ENCODE measurements at regions not wholly inside any gene's neighbourhood (a gene's known extent, or its start where the extent isn't known, plus 50 kb on each side); places are given as distances from the start of the nearest gene placed in this dataset.
A peak's percentile ranks its signal among the peaks of the same experiment; 100 is the strongest.

- H4K20me1 ChIP-seq (ENCODE audit: insufficient read depth, poor library complexity, severe bottlenecking), result no peaks in the 10 kb centered on the region
- H3K27ac ChIP-seq, result no peak overlapping the region
- no peak for TF ChIP-seq EZH2 (IDR thresholded peaks at IDR 0.05; ENCODE audit: borderline replicate concordance)
- TF ChIP-seq, protein P1, sequence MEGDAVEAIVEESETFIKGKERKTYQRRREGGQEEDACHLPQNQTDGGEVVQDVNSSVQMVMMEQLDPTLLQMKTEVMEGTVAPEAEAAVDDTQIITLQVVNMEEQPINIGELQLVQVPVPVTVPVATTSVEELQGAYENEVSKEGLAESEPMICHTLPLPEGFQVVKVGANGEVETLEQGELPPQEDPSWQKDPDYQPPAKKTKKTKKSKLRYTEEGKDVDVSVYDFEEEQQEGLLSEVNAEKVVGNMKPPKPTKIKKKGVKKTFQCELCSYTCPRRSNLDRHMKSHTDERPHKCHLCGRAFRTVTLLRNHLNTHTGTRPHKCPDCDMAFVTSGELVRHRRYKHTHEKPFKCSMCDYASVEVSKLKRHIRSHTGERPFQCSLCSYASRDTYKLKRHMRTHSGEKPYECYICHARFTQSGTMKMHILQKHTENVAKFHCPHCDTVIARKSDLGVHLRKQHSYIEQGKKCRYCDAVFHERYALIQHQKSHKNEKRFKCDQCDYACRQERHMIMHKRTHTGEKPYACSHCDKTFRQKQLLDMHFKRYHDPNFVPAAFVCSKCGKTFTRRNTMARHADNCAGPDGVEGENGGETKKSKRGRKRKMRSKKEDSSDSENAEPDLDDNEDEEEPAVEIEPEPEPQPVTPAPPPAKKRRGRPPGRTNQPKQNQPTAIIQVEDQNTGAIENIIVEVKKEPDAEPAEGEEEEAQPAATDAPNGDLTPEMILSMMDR (IDR thresholded peaks at IDR 0.05; ENCODE audit: poor library complexity), result no peak
- TF ChIP-seq EZH2phosphoT487 (IDR thresholded peaks at IDR 0.05; ENCODE audit: low read depth, severe bottlenecking, unreplicated experiment), result no peak
- H3K4me2 ChIP-seq, result no peak overlapping the region
- no peaks in the 10 kb centered on the region for H3K9me3 ChIP-seq (ENCODE audit: low read depth)
- no peaks in the 10 kb centered on the region for H3K79me2 ChIP-seq
- no peaks in the 10 kb centered on the region for H3K27me3 ChIP-seq
- DNase-seq (ENCODE audit: low spot score), result no peak
- no peak overlapping the region for H2AFZ ChIP-seq
- no peaks in the 10 kb centered on the region for H3K9me2 ChIP-seq (replicated peaks; ENCODE audit: insufficient read depth)
- no peak overlapping the region for H3K4me3 ChIP-seq
- 64% methylated on average over 3 of the region's 3 CpGs for WGBS (ENCODE audit: low lambda C conversion rate, missing lambda C conversion rate)
- H3K4me1 ChIP-seq (ENCODE audit: insufficient read depth), result no peaks in the 10 kb centered on the region
- H3K36me3 ChIP-seq (replicated peaks; ENCODE audit: insufficient read depth, low read depth), result no peaks in the 10 kb centered on the region
These were observed 334.2 kb upstream of the MAGI2 start for GRCh38 chr7:79787623-79788022.

GRCh38 chr7:79787096-79787495, 333.6 kb upstream of the MAGI2 start:
- Histone ChIP-seq H2AFZ (no peak overlapping the region), H3K9me2 (replicated peaks; ENCODE audit: insufficient read depth) (no peaks in the 10 kb centered on the region), H3K4me3 (no peak overlapping the region), H3K4me2 (no peak overlapping the region), H3K27ac (no peak overlapping the region), H3K4me1 (ENCODE audit: insufficient read depth) (no peaks in the 10 kb centered on the region), H3K36me3 (replicated peaks; ENCODE audit: insufficient read depth, low read depth) (no peaks in the 10 kb centered on the region), H3K27me3 (no peaks in the 10 kb centered on the region), H3K79me2 (no peaks in the 10 kb centered on the region), H4K20me1 (ENCODE audit: insufficient read depth, poor library complexity, severe bottlenecking) (no peaks in the 10 kb centered on the region), H3K9me3 (ENCODE audit: low read depth) (no peaks in the 10 kb centered on the region)
- 76% methylated on average over 2 of the region's 2 CpGs for WGBS (ENCODE audit: low lambda C conversion rate, missing lambda C conversion rate)
- DNase-seq (ENCODE audit: low spot score), result no peak
- no peak for TF ChIP-seq EZH2phosphoT487 (IDR thresholded peaks at IDR 0.05; ENCODE audit: low read depth, severe bottlenecking, unreplicated experiment)
- no peak for TF ChIP-seq EZH2 (IDR thresholded peaks at IDR 0.05; ENCODE audit: borderline replicate concordance)
- TF ChIP-seq, protein P1 (IDR thresholded peaks at IDR 0.05; ENCODE audit: poor library complexity), result no peak

DNA sequence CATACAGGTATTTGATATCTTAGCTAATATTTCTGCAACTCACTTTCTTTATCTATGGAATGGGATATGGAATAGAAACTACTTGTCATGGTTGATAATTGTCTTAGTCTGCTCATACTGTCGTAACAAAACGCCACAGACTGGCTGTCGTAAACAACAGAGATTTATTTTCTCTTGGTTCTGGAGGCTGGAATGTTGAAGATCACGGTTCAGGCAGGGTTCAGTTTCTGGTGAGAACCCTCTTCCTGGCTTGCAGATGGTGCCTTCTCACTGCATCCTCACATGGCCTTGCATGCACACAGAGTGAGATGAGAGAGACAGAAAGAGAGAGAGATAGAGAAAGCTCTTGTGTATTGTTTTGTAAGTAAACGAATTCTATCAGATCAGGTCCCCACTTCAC, 332.7 kb upstream of the MAGI2 start:
- no peaks in the 10 kb centered on the region for H3K27me3 ChIP-seq
- H3K4me2 ChIP-seq, result no peak overlapping the region
- no peak overlapping the region for H2AFZ ChIP-seq
- H3K36me3 ChIP-seq (replicated peaks; ENCODE audit: insufficient read depth, low read depth), result no peaks in the 10 kb centered on the region
- H3K27ac ChIP-seq, result no peak overlapping the region
- H3K9me2 ChIP-seq (replicated peaks; ENCODE audit: insufficient read depth), result no peaks in the 10 kb centered on the region
- TF ChIP-seq, protein P1 (IDR thresholded peaks at IDR 0.05; ENCODE audit: poor library complexity), result no peak
- DNase-seq (ENCODE audit: low spot score), result peak; percentile 9
- no peak overlapping the region for H3K4me3 ChIP-seq
- no peaks in the 10 kb centered on the region for H3K9me3 ChIP-seq (ENCODE audit: low read depth)
- no peaks in the 10 kb centered on the region for H3K4me1 ChIP-seq (ENCODE audit: insufficient read depth)
- H4K20me1 ChIP-seq (ENCODE audit: insufficient read depth, poor library complexity, severe bottlenecking), result no peaks in the 10 kb centered on the region
- 48% methylated on average over 5 of the region's 5 CpGs for WGBS (ENCODE audit: low lambda C conversion rate, missing lambda C conversion rate)
- H3K79me2 ChIP-seq, result no peaks in the 10 kb centered on the region

- no peak overlapping the region for H3K27ac ChIP-seq
These were observed 332.1 kb upstream of the MAGI2 start for GRCh38 chr7:79785556-79785955.

More at GRCh38 chr7:79785556-79785955, 332.1 kb upstream of the MAGI2 start:
- H3K9me3 ChIP-seq (ENCODE audit: low read depth), result no peaks in the 10 kb centered on the region
- no peaks in the 10 kb centered on the region for H3K4me1 ChIP-seq (ENCODE audit: insufficient read depth)
- WGBS (ENCODE audit: low lambda C conversion rate, missing lambda C conversion rate), result 79% methylated on average over 3 of the region's 3 CpGs
- no peaks in the 10 kb centered on the region for H3K36me3 ChIP-seq (replicated peaks; ENCODE audit: insufficient read depth, low read depth)
- H4K20me1 ChIP-seq (ENCODE audit: insufficient read depth, poor library complexity, severe bottlenecking), result no peaks in the 10 kb centered on the region
- no peak for TF ChIP-seq EZH2phosphoT487 (IDR thresholded peaks at IDR 0.05; ENCODE audit: low read depth, severe bottlenecking, unreplicated experiment)
- TF ChIP-seq EZH2 (IDR thresholded peaks at IDR 0.05; ENCODE audit: borderline replicate concordance), result no peak
- TF ChIP-seq, protein P1 (IDR thresholded peaks at IDR 0.05; ENCODE audit: poor library complexity), result no peak
- H3K27me3 ChIP-seq, result no peaks in the 10 kb centered on the region
- H3K4me2 ChIP-seq, result no peak overlapping the region
- H3K4me3 ChIP-seq, result no peak overlapping the region
- H3K9me2 ChIP-seq (replicated peaks; ENCODE audit: insufficient read depth), result no peaks in the 10 kb centered on the region
- no peak overlapping the region for H2AFZ ChIP-seq
- no peak for DNase-seq (ENCODE audit: low spot score)
- H3K79me2 ChIP-seq, result no peaks in the 10 kb centered on the region

Measured in hepatocyte (in vitro differentiated cells).